NCI-H69 (cell line): ENCODE measurements at regions not wholly inside any gene's neighbourhood (a gene's known extent, or its start where the extent isn't known, plus 50 kb on each side); places are given as distances from the start of the nearest gene placed in this dataset.
A peak's percentile ranks its signal among the peaks of the same experiment; 100 is the strongest.

Source experiments
- DNase-seq: peaks from one replicate; lab custom pipeline; 2025; lab: John Stamatoyannopoulos, UW

DNA sequence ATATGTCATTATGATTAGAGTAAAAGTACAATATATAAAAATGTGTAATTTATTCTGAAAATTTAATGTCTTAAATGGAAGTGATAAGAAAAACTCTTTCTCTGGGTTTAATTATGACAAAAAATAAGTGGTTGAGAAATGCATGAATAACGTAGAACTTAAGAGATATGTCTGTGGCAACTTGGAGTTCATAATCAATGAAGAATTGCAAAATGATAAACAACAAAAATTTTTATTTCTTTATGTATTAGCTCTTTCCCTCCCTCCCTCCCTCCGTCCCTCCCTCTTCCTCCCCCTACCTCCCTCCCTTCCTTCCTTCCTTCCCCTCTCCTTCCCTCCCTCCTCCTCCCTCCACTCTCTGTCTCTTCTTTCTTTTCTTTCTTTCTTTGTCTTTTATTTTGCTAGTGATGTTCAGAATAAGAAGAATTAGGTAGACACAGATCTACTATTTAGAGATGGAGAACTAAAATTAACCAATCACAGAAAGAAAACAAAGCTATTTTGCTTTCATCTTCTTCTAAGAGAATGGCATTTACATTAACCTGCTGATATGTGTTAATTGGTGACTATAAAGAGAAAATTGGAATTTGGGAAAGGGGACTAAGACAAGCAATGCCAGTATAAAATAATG lies 96.3 kb upstream of the PDC start:
- no peak for DNase-seq

DNA sequence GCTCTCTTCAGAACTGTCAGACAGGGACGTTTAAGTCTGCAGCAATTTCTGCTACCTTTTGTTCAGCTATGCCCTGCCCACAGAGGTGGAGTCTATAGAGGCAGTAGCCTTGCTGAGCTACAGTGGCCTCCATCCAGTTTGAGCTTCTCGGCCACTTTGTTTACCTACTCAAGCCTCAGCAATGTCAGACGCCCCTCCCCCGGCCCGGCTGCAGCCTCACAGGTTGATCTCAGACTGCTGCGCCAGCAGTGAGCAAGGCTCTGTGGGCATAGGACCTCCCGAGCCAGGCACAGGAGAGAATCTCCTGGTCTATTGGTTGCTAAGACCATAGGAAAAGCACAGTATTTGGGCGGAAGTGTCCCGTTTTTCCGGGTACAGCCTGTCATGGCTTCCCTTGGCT lies 89.9 kb upstream of the PDC start:
- no peak for DNase-seq

DNA sequence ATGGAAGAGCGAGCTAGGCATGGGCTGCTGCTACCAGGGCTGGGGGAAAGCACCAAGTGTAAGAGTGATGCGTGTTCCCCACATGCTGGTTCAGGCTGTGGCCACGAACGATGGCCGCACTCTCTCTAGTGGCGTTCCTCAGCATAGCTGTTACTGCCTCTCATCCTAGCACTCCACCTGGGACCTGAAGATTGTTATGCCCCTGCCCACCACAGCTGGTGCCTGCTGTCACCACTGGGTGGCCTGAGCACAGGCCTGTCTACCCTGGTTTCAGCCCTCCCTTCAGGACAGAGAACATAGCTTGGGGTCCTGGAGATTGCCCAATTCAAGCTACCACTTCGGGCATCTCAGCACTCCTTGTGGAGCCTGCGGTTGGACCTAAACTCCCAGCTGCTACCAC lies 80.1 kb upstream of the PDC start:
- no peak for DNase-seq

DNA sequence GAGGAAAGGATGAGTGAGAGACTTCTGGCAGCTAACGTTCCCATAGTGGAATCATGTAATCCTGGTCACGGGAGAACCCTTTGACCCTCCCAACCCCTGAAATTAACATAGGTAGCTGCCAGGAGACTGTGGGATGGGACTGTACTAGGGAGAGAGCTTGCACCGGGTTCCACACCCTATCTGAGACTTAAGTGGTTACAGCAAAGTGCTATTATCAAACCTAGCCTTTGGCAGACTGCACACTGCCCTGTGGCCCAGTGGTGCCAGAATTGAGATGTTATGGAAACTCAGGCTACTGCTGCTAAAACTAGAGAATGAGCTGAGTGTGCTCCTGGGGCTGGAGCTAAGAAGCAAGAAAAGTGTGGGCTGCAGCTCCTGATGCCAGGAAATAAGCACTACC lies 79.6 kb upstream of the PDC start:
- no peak for DNase-seq

DNA sequence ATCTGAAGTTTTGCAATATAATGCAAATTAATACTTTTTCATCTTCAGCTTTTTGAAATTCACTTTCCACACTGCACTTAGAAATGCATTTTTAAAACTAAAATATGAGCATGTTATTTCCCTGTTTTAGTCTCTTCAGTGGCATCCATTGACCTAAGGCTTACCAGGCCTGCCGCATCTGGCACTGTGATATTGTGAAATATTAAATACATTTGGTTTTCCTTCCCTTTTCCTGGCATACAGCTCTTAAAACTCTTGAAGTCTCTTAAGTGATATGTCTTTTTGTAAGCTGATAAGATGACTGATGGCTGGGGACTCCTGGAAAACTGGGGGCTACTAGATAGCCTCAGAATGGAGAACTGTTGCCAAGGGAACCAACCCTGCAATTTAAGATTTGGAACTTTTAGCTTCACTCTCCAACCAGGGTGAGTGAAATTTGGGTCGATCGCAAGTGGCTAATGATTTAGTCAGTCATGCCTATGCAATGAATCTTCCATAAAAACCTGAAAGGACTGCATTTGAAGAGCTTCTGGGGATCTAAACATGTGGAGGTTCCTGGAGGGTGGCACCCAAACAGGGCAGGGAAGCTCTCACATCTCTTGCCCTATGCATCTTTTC lies 75.5 kb upstream of the PDC start:
- DNase-seq = no peak

DNA sequence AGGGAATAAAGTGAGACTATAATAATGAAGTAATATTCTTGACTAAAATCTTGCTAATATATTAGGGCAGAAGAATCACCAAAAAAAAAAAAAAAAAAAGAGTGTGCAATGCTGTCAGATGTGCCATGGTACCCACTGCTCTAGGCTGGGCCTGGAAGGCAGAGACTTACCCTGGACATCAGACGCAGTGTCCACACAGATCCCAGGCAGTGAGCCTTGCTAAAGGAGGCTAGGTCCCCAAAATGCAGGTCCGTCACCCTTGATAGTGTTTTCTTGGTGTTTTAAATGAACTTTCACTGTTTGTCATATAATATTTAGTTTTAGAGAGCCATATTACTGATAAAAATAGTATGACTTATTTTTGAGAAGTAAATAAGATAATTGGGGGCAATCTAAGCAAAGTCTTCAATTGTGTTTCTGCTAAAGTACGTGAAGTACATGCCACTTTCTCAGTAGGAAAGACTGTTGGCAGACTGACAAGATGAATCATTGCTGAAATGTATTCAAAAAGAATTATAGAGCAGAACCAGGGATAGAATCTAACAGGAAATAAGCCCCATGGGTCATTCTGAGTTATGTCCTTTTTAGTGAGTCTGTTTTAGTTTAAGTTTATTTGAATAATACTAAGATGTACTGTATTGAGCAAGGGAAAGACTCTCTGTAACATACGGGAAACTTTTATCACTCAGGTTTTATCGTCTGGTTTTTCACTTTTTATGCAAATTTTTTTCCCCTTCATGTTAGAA lies 74.6 kb upstream of the PDC start:
- peak; percentile 22 for DNase-seq

DNA sequence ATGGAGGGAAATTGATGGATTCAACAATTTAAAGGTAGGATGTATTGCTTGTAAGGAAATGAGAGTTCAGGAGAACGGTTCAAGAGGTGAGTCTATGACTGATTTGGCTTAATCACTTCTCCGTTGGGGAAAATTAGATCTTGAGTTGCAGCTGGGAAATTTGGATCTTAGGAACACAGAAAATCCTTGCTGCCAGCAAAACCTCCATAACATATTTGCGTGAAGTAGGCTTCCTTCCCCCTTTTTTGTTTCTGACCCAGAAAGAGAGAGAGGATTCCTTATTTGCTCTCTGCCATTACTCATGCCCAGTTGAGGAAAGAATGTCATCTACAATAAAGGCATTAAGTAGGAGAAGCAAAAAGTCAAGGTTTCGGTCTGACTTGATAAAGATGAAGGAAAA lies 73.5 kb upstream of the PDC start:
- DNase-seq = no peak

DNA sequence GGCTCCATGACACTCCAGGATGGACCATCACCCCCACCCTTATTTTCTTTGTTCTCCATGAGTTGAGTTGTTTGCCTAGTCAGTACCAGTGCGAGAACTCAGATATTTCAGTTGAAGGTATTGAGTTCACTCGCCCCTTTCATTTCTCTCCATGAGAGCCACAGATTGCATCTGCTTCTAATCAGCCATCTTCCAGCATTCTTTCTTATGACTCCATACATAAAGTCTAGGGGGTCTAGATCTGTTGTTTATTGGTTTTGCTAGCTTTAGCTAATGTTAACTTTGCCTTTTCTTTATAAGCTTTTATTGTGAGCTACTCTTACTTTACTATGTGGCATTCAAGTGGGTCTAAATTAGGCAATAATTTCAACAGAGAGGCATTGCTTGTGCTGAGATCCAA lies 71.6 kb upstream of the PDC start:
- no peak for DNase-seq

DNA sequence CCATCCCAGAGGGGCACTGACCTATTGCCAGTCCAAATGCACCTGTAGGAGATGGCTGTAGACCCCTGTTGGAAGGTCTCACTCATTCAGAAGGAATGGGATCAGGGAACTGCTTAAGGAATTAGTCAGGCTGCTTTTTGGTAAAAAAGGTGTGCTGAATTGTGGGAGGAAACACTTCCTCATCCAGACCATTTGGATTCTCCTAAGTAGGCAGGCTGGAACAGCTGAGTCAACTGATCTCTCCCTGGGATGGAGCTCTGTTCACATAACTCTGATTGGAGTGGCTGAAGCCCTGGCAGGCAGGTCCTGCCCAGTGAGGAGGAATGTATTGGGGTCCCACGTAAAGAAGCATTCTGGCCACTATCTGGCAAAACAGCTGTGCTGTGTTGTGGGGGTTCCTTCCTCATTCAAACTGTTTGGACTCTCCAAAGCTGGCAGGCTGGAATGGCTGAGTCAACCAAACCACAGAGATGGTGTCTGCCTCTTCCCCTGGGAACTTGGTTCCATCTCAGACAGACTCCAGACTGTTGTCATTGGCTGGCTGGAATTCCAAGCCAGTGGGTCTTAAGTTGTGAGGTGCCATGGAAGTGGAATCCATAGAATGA lies 70.7 kb upstream of the PDC start:
- no peak for DNase-seq

DNA sequence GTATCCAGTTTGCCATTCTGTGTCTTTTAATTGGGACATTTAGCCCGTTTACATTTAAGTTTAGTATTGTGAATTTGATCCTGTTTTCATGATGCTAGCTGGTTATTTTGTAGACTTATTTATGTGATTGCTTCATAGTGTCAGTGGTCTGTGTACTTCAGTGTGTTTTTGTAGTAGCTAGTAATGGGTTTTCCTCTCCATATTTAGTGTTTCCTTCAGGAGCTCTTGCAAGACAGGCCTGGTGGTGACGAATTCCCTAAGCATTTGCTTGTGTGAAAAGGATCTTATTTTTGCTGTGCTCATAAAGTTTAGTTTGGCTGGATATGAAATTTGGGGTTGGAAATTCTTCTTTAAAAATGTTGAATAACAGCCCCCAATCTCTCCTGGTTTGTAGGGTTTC lies 69.2 kb upstream of the PDC start:
- no peak for DNase-seq

DNA sequence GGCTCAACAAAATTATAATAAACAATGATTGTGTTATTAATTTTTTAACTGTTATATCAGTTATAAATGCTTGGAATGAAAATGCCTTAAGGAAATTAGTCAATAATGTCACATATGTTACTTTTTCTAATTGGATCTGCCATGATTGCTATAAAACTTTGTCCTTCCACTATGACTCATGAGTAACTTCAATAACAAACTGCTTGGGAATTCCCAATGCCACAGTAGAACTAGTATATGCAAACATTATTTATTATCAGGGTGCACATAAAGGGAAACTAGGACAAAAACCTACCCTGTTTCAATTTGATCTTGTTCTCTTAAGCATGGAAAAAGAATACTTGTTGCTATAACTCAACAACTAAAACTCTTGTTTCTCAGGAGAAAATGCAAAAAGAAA lies 59.1 kb upstream of the PDC start:
- DNase-seq = no peak

DNA sequence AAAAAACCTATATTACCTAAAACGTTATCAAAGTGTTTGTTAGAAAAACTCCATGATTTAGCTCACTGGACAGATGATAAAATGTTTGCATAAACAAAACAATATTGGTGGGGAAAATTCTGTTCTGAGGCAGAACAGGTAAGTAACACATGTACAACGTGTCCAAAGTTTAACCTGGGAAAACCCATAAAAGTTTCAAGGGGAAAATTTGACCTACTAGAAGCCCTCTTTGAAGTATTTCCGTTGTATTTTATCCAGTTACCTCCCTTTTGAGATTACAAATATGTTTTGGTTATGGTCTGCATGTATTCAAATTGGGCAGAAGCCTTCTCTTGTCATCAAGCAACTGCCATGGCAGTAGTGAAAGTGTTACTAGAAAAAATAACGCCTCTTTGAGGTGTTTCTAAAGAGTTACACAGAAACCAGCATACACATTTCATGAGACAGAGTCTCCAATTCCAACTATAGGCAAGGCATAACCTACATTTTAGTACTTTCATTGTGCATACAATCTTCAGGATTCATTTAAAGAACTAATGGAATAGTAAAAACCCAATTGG lies 58.0 kb upstream of the PDC start:
- DNase-seq = no peak

DNA sequence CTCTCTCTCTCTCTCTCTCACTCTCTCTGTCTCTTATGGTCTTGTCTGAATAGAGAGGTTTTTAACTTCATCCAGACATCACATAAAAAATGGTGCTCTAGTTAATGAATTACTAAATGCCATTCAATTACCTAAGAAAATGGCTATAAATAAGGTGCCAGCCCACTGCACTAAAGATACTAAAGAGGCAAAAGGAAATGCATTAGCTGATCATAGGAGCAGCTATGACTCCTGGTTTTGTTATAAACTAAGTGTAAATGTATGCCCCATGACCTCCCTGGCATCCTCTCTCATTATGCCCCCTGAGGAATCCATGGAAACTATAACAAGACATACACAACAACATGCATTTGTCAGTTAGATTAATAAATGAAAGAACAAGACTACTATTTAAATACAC lies 57.5 kb upstream of the PDC start:
- no peak for DNase-seq

DNA sequence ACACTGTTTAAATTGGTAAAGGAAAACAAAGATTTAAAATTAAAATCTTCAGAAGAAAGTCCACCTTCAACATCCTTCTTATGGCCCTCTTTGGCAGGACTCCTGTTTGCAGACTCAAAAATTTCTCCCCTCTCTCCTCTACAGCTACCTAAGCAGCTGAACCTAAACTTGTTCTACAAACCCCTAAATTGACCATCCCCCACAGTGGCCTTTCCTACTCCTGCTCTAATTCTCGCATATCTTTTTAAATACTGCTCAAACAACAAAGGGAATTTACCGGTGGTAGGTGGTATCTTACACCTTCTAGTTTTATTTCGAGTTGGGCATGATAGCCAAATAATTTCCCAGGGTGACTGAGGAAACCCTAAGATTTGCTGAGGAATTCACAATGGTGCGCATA lies 53.5 kb upstream of the PDC start:
- DNase-seq = no peak

DNA sequence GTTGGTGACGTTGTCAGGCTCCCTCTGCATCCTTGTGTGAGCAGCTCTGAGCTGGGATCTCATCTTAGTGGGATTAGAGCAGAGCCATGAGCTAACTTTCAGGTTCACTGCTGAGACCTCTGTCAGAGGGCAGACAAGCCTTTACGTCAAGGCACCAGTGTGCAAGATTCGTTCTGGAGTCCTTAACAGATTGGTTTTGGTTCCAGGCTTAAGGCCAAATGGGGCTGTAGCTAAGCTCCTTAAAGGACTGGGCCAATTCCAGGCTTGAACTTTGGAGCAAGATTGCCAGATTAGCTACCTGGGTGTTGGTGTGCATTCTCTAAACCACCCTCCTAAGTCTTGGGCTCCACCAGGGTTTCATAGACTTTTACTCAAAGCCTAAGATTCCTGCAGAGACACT lies 52.6 kb upstream of the PDC start:
- no peak for DNase-seq

DNA sequence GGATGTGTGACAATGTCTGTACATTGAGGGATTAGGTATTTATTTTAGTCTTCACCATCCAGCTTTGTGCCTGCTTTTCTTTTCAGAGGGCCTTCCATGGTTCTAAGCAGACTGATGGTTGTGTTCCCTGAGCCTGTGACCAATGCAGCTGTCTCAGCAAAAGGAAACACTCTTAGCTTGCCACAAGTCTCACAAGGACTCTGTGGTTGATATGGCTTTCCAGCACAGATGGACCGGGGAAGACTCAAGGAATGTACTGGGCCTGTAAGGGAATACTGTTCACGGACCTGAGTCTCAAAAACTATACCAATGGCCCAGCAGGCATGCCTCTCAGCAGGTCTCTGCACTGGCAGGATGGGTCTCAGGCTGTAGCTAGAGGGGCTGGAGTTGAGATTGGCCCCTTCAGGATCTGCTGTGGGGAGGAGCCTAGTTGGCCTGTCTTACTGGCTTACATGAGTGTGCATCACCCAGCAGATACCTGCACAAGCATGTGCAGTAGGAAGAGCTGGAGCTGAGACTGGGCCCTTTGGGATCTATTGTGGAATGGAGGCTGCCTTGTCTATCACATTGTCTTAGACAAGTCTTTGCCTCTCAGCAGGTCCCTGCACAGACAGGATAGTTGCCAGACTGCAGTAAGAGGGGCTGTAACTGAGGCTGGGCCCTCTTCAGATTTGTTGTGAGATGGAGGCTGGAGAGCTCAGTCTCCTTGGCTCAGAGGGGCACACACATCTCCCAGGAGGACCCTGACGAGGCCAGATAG lies 52.0 kb upstream of the PDC start:
- no peak for DNase-seq

DNA sequence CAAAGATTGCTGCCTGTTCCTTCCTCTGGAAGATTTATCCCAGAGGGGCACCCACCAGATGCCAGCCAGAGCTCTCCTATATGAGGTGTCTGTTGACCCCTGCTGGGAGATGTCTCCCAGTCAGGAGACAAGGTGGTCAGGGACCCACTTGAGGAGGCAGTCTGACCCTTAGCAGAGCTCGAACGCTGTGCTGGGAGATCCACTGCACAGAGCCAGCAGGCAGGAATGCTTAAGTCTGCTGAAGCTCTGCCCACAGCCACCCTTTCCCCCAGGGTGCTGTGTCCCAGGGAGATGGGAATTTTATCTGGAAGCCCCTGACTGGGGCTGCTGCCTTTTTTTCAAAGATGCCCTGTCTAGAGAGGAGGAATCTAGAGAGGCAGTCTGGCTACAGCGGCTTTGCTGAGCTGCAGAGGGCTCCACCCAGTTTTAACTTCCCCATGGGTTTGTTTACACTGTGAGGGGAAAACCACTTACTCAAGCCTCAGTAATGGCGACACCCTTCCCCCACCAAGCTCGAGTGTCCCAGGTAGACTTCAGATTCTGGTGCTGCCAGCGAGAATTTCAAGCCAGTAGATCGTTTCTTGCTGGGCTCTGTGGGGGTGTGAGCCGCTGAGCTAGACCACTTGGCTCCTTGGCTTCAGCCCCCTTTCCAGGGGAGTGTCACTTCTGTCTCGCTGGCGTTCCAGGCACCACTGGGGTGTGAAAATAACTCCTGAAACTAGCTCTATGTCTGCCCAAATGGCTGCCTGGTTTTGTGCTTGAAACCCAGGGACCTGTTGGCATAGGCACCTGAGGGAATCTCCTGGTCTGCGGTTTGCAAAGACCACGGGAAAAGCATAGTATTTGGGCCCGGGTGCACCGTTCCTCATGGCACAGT lies 51.1 kb upstream of the PDC start:
- DNase-seq = peak; percentile 44
